ENCODE measurements at regions not wholly inside any gene's neighbourhood (a gene's known extent, or its start where the extent isn't known, plus 50 kb on each side); places are given as distances from the start of the nearest gene placed in this dataset.

DNA sequence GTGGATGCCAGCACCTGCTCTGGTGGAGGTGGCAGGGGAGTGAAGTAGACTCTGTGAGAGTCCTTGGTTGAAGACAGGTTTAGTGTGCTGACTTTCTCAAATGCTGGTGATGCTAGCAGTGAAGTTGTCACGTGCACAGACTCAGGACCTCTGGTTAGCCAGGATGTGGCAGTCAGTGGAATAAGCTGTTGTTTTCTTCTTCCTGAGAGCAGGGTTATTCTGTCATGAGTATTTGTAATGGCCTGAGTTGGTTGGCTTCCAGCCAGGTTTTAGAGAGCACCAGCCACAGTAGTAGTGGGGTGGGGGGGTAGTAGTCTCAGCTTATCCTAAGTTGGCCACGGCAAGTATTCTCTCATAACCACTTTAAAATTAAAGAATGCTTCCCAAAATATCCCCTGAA, 169.7 kb upstream of the FOXN2 start:
- Histone ChIP-seq H3K23ac (ENCODE audit: low read length in 2 of 2) (no peak overlapping the region), H2BK120ac (ENCODE audit: low read depth, low read length) (no peak overlapping the region), H4K91ac (ENCODE audit: low read length) (no peak overlapping the region), H3K27ac (ENCODE audit: low read length, poor library complexity, severe bottlenecking) (no peak overlapping the region), H3K9ac (ENCODE audit: low read length) (no peak overlapping the region), H2AFZ (ENCODE audit: low read depth, low read length) (no peak overlapping the region), H3K9me3 (ENCODE audit: control insufficient read depth, low read length) (no peaks in the 10 kb centered on the region), H2BK12ac (ENCODE audit: low read length in 2 of 2) (no peak overlapping the region), H2AK5ac (ENCODE audit: low read length, severe bottlenecking) (no peak overlapping the region), H3K79me1 (replicated peaks; ENCODE audit: low read length, poor library complexity, severe bottlenecking) (no peaks in the 10 kb centered on the region), H3K4ac (ENCODE audit: low read depth in 1 of 2, low read length in 2 of 2) (no peak overlapping the region), H3K36me3 (ENCODE audit: control insufficient read depth in 1 of 2, insufficient read depth in 2 of 2, low read depth in 1 of 2, low read length in 2 of 2) (no peaks in the 10 kb centered on the region), H2BK5ac (ENCODE audit: low read depth, low read length, poor library complexity, severe bottlenecking) (no peak overlapping the region), H3K4me2 (ENCODE audit: low read length, poor library complexity, severe bottlenecking) (no peak overlapping the region), H3K27me3 (ENCODE audit: control insufficient read depth in 1 of 2, insufficient read depth in 1 of 2, low read length in 2 of 2) (no peaks in the 10 kb centered on the region), H3K18ac (ENCODE audit: low read depth in 1 of 2, low read length in 2 of 2) (peak overlapping the region in 1 of 2 experiments; percentile 66), H3K4me1 (ENCODE audit: control insufficient read depth, insufficient read depth, low read depth, low read length) (no peaks in the 10 kb centered on the region), H4K8ac (ENCODE audit: low read length) (no peak overlapping the region), H3K4me3 (ENCODE audit: insufficient read depth in 1 of 2, low read depth in 1 of 2, low read length in 2 of 2) (no peak overlapping the region), H3K14ac (ENCODE audit: low read length in 2 of 2) (no peak overlapping the region), H2BK15ac (ENCODE audit: low read depth, poor library complexity, severe bottlenecking) (no peak overlapping the region)
- DNase-seq = peak; percentile 42
- WGBS = 74% methylated on average over 1 of the region's 2 CpGs

DNA sequence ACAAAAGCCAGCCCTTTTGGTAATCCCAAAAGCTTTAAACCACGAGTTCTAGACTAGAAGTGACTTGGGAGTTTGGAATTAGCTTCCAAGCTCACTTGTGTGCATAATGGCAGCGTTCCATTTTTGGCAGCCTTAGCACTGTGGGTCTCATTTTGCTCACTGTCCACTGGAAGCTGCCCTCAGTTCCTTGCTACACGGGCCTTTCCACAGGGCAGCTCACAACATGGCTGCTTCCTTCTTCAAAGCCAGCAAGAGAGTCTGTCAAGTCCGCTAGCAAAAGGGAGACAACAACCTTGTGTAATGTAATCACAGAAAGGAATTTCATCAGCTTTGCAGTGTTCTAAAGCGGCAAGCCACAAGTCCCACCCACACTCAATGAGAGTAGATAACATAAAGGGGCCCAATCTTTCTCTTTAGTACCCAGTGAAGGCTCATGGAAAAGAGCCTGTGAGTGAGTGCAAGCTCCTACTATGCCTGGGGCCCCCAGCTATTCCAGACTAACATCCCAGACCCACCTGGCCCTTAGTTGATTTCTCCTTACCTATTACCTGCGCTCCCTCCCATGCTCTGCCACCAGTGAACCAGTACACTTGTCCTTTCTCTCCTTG, 168.5 kb upstream of the FOXN2 start:
- H2BK15ac ChIP-seq (ENCODE audit: low read depth, poor library complexity, severe bottlenecking) = no peak overlapping the region
- WGBS = 83% methylated on average over 6 of the region's 6 CpGs
- H3K36me3 ChIP-seq (ENCODE audit: control insufficient read depth in 1 of 2, insufficient read depth in 2 of 2, low read depth in 1 of 2, low read length in 2 of 2) = no peaks in the 10 kb centered on the region

DNA sequence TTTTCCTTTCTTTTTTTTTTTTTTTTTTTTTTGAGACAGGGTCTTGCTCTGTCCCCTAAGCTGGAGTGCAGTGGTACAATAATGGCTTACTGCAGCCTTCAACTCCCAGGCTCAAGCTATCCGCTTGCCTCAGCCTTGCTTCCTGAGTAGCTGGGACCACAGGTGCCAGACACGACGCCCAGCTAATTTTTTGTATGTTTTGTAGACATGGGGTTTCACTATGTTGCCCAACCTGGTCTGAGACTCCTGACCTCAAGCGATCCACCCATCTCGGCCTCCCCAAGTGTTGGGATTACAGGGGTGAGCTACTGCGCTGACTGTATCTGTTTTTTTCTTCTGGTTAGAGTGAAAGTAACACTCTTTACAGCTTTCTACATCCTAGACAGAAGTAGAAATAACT, 167.9 kb upstream of the FOXN2 start:
- Histone ChIP-seq H3K36me3 (ENCODE audit: control insufficient read depth in 1 of 2, insufficient read depth in 2 of 2, low read depth in 1 of 2, low read length in 2 of 2) (no peaks in the 10 kb centered on the region), H2AFZ (ENCODE audit: low read depth, low read length) (no peak overlapping the region), H3K23ac (ENCODE audit: low read length in 2 of 2) (no peak overlapping the region), H2BK12ac (ENCODE audit: low read length in 2 of 2) (peak overlapping the region in 1 of 2 experiments; percentile 52), H2AK5ac (ENCODE audit: low read length, severe bottlenecking) (no peak overlapping the region), H4K91ac (ENCODE audit: low read length) (no peak overlapping the region), H3K14ac (ENCODE audit: low read length in 2 of 2) (no peak overlapping the region), H3K9me3 (ENCODE audit: control insufficient read depth, low read length) (no peaks in the 10 kb centered on the region), H2BK120ac (ENCODE audit: low read depth, low read length) (no peak overlapping the region), H2BK5ac (ENCODE audit: low read depth, low read length, poor library complexity, severe bottlenecking) (no peak overlapping the region), H3K4me3 (ENCODE audit: insufficient read depth in 1 of 2, low read depth in 1 of 2, low read length in 2 of 2) (no peak overlapping the region), H3K18ac (ENCODE audit: low read depth in 1 of 2, low read length in 2 of 2) (peak overlapping the region in 1 of 2 experiments; percentile 34), H3K27me3 (ENCODE audit: control insufficient read depth in 1 of 2, insufficient read depth in 1 of 2, low read length in 2 of 2) (no peaks in the 10 kb centered on the region), H4K8ac (ENCODE audit: low read length) (no peak overlapping the region), H3K27ac (ENCODE audit: low read length, poor library complexity, severe bottlenecking) (no peak overlapping the region), H3K79me1 (replicated peaks; ENCODE audit: low read length, poor library complexity, severe bottlenecking) (no peaks in the 10 kb centered on the region), H2BK15ac (ENCODE audit: low read depth, poor library complexity, severe bottlenecking) (peak overlapping the region; percentile 2), H3K4ac (ENCODE audit: low read depth in 1 of 2, low read length in 2 of 2) (no peak overlapping the region), H3K9ac (ENCODE audit: low read length) (no peak overlapping the region), H3K4me2 (ENCODE audit: low read length, poor library complexity, severe bottlenecking) (no peak overlapping the region), H3K4me1 (ENCODE audit: control insufficient read depth, insufficient read depth, low read depth, low read length) (no peaks in the 10 kb centered on the region)
- no peak for DNase-seq
- 97% methylated on average over 5 of the region's 6 CpGs for WGBS

More for the DNA sequence above, 168.5 kb upstream of the FOXN2 start:
- Histone ChIP-seq H4K8ac (ENCODE audit: low read length) (peak overlapping the region; percentile 89), H3K9ac (ENCODE audit: low read length) (no peak overlapping the region), H2BK5ac (ENCODE audit: low read depth, low read length, poor library complexity, severe bottlenecking) (no peak overlapping the region), H3K4me1 (ENCODE audit: control insufficient read depth, insufficient read depth, low read depth, low read length) (no peaks in the 10 kb centered on the region), H2AFZ (ENCODE audit: low read depth, low read length) (peak overlapping the region; percentile 53), H2BK120ac (ENCODE audit: low read depth, low read length) (no peak overlapping the region), H3K4ac (ENCODE audit: low read depth in 1 of 2, low read length in 2 of 2) (peak overlapping the region in 1 of 2 experiments; percentile 35), H2AK5ac (ENCODE audit: low read length, severe bottlenecking) (no peak overlapping the region), H3K9me3 (ENCODE audit: control insufficient read depth, low read length) (no peaks in the 10 kb centered on the region), H3K4me2 (ENCODE audit: low read length, poor library complexity, severe bottlenecking) (no peak overlapping the region), H3K27ac (ENCODE audit: low read length, poor library complexity, severe bottlenecking) (no peak overlapping the region), H3K23ac (ENCODE audit: low read length in 2 of 2) (no peak overlapping the region), H3K79me1 (replicated peaks; ENCODE audit: low read length, poor library complexity, severe bottlenecking) (no peaks in the 10 kb centered on the region), H4K91ac (ENCODE audit: low read length) (no peak overlapping the region), H3K18ac (ENCODE audit: low read depth in 1 of 2, low read length in 2 of 2) (peak overlapping the region; percentile 90 to 91), H3K27me3 (ENCODE audit: control insufficient read depth in 1 of 2, insufficient read depth in 1 of 2, low read length in 2 of 2) (no peaks in the 10 kb centered on the region), H3K4me3 (ENCODE audit: insufficient read depth in 1 of 2, low read depth in 1 of 2, low read length in 2 of 2) (no peak overlapping the region), H3K14ac (ENCODE audit: low read length in 2 of 2) (no peak overlapping the region), H2BK12ac (ENCODE audit: low read length in 2 of 2) (peak overlapping the region; percentile 72 to 84)
- peak; percentile 81 for DNase-seq

DNA sequence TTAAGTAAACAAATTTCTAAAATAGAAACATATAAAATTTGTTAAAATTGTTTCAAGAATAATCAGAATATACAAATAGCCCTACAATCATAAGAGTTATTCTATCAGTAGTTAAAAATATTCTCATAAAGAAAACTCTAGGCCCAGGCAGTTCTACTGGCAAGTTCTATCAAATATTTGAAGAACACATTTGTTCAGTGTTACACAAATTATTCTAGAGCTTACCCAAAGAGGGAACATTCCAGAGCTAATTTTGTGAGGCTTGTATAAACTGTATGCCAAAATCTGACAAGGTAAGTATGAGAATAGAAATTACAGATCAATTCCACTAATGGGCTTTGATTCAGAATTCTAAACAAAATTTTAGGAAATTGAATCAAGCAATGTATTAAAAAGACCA, 166.8 kb upstream of the FOXN2 start:
- Histone ChIP-seq H3K4ac (ENCODE audit: low read depth in 1 of 2, low read length in 2 of 2) (no peak overlapping the region), H3K27ac (ENCODE audit: low read length, poor library complexity, severe bottlenecking) (no peak overlapping the region), H2BK120ac (ENCODE audit: low read depth, low read length) (no peak overlapping the region), H2BK5ac (ENCODE audit: low read depth, low read length, poor library complexity, severe bottlenecking) (no peak overlapping the region), H2AFZ (ENCODE audit: low read depth, low read length) (no peak overlapping the region), H3K23ac (ENCODE audit: low read length in 2 of 2) (no peak overlapping the region), H4K8ac (ENCODE audit: low read length) (no peak overlapping the region), H3K9me3 (ENCODE audit: control insufficient read depth, low read length) (no peaks in the 10 kb centered on the region), H4K91ac (ENCODE audit: low read length) (no peak overlapping the region), H3K14ac (ENCODE audit: low read length in 2 of 2) (no peak overlapping the region), H2AK5ac (ENCODE audit: low read length, severe bottlenecking) (no peak overlapping the region), H3K4me3 (ENCODE audit: insufficient read depth in 1 of 2, low read depth in 1 of 2, low read length in 2 of 2) (no peak overlapping the region), H3K4me2 (ENCODE audit: low read length, poor library complexity, severe bottlenecking) (no peak overlapping the region), H3K36me3 (ENCODE audit: control insufficient read depth in 1 of 2, insufficient read depth in 2 of 2, low read depth in 1 of 2, low read length in 2 of 2) (no peaks in the 10 kb centered on the region), H3K9ac (ENCODE audit: low read length) (no peak overlapping the region), H3K18ac (ENCODE audit: low read depth in 1 of 2, low read length in 2 of 2) (no peak overlapping the region), H3K27me3 (ENCODE audit: control insufficient read depth in 1 of 2, insufficient read depth in 1 of 2, low read length in 2 of 2) (no peaks in the 10 kb centered on the region), H2BK12ac (ENCODE audit: low read length in 2 of 2) (no peak overlapping the region), H2BK15ac (ENCODE audit: low read depth, poor library complexity, severe bottlenecking) (no peak overlapping the region), H3K79me1 (replicated peaks; ENCODE audit: low read length, poor library complexity, severe bottlenecking) (no peaks in the 10 kb centered on the region), H3K4me1 (ENCODE audit: control insufficient read depth, insufficient read depth, low read depth, low read length) (no peaks in the 10 kb centered on the region)
- no peak for DNase-seq

All from mesenchymal stem cell (in vitro differentiated cells and primary cell).